ENCODE measurements at regions not wholly inside any gene's neighbourhood (a gene's known extent, or its start where the extent isn't known, plus 50 kb on each side); places are given as distances from the start of the nearest gene placed in this dataset.
"Not testable (repeated sequence)": the region's sequence is repeated elsewhere in the genome, so short reads cannot be mapped to it uniquely, and the experiment has no call there.

DNA sequence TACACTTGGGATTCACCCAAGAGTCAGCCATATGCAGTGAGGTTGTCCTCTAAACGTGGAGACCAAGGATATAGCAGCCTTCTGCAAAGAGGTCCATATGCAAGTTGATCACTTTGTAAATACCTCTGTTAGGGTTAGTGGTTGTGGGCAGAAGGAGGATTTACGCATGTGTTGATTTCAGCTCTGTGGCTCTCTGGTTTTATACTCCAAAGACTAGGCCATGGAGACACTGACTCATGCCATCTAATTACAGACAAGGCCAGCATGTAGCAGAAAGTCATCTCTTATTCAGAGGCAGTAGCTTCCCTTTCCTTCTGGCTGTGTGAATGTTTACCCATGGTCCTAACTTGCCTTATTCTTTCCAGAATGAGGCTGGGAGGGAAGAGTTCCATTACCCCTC lies 140.9 kb upstream of the GOLGA6L4 start:
- DNase-seq (ENCODE audit: low read depth in 2 of 2): not testable (repeated sequence)

DNA sequence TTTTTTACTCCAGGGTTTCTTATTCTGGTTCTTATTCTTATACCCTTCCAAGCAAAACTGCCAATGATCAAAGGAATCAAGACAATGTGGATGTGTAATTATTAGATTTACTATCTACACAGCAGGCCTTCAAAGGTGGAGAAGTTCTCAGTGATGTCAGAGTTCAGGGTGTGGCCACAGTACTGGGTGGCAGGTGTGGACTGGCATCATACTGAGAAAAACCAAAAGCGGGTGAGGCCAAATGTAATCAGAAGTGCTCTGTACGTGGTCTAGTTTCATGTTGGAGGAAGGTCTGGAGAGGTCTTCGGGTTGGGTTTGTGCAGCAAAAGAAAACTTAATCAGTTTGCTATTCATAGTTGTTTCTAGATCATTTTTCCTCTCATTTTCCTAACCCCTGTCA lies 138.5 kb upstream of the GOLGA6L4 start:
- not testable (repeated sequence) for DNase-seq (ENCODE audit: low read depth in 2 of 2)

DNA sequence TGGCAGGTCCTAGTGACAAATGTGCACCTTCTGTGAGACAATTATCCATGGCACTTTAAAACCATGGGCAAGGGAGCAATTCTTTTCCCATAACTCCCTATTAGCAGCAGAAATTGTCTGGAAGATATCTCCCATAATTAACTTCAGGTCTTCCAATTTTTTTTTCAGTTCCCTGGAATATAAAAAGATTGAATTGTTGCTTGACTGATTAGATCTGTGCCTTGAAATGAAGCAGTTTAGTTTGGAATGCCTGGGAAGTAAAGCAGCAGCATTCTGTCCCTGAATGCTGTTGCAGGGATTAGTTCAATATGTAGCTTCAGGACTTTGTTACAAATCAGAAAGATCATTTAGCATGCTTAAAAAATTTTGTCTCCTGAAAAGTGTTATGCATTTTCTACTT lies 137.0 kb upstream of the GOLGA6L4 start:
- no peak for DNase-seq (ENCODE audit: low read depth in 2 of 2)

DNA sequence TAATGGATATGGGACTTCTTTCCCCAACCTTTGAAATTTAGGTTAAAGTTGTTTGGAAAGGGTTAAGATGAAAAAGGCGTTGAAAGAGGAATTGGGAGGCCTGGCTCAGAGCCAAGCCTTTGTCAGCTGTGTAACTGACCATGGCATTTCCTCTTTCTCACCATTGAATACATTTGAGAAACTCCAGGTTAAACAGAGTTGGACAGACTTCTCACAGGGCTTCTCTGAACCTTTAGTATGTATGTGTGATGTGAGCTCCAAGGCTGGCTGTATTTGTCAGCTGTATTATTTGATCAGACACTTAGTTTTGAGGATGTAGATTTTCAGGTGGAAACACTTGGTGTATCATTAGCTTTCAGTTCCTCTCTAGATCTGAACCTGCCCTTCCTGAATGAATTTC lies 136.4 kb upstream of the GOLGA6L4 start:
- no peak for DNase-seq (ENCODE audit: low read depth in 2 of 2)

DNA sequence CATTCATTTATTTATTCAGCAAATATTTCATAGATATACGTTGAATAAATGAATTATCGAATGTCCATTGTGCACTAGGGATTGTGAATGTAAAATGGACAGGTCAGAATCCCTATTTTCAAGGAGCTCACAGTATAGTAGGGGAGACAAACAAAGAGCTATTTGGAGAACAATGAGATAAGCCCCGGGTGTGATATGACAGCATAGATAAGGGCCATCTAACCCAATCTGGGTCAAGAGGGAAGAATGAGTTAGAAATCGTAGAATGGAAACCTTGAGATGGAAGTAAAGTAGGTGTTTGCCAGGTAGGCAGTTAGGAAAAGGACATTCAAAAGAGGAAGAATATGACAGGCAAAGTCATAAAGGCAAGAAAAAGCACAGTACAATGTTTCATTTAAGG lies 132.2 kb upstream of the GOLGA6L4 start:
- DNase-seq (ENCODE audit: low read depth in 2 of 2): no peak

DNA sequence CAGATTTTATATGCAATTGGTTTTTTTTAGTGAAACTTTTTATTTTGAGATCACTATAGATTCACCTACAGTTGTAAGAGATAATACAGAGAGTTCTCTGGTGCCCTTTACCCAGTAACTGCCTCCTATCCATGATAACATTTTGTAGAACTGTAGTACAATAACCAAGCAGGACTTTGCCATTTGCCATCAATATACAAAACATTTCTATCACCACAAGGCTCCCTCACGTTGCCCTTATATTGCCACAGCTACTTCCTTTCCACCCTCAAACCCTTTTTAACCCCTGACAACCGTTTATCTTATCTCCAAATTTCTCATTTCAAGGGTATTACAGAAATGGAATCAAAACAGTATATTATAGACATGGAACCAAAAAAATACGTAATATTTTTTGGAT lies 130.7 kb upstream of the GOLGA6L4 start:
- no peak for DNase-seq (ENCODE audit: low read depth in 2 of 2)

DNA sequence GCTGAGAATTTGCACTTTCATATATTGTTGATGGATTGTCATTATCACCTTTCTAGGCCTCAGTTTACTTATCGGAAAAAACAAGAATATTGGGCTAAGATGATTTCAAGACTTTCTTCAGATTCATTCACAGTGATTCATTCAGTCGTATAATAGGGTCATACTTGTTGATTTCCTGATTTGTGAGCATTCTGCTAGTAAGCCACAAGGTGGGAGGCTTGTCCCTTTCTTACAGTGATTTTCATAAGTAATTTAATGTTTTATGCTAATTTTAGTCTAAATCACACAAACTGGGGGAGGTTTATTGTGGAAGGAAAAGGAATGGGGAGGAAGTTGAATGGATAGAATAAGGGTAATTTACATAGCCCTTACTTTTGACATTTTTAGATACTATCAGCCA lies 126.8 kb upstream of the GOLGA6L4 start:
- DNase-seq (ENCODE audit: low read depth in 2 of 2): no peak

DNA sequence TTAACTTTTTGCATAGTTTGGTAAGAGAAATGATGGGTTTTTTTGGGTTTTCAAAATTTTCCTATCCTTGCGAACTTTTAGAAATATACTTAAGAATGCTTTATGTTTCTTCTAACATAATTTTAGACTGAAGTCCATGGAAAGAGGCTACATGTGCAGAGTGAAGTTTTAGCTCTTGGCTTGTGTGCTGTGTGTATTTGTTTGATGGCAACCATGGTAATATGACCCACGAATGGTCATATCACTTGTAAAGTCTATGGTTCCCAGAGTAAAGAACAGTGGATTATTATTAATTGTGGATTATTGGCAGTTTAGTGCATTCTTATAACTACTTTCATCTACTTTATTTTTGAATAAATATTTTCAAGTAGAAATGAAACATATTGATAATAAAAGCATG lies 124.0 kb upstream of the GOLGA6L4 start:
- DNase-seq (ENCODE audit: low read depth in 2 of 2): no peak

DNA sequence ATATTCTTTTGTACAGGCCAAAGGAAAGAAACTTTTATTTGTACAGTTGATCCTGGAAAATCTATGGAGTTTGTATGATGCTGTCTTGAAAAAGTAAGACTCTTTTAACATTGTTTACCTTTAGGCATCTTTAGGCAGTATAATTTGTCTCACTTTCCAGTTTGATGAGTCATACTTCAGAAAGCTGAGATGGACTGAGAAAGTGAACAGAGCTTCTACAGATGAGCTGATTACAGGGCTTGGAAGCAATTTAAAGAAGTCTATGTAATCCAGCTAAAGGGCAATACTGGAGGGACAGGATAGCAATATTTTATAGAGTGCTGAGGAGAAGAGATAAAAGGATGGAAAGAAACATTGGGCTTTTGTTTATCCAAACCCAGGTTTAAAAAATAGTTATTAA lies 123.5 kb upstream of the GOLGA6L4 start:
- no peak for DNase-seq (ENCODE audit: low read depth in 2 of 2)

DNA sequence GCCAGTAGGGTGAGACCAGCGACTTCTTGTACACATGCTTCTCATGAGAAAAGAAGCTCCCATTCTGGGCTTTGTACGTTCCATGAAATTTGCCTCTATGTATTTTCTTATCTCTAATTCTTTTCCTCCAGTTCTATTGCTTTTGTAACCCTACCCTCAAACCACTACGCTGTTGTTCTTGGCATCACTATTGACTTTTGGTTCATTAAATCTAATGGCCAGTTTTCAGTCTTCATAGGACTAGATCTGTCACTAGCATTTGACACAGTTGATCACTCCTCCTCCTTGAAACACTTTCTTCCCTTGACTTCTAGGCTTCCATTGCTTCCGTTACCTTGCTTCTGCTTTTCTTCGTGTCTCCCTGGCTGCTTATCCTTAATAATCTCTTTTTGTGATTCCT lies 121.7 kb upstream of the GOLGA6L4 start:
- DNase-seq (ENCODE audit: low read depth in 2 of 2): no peak

DNA sequence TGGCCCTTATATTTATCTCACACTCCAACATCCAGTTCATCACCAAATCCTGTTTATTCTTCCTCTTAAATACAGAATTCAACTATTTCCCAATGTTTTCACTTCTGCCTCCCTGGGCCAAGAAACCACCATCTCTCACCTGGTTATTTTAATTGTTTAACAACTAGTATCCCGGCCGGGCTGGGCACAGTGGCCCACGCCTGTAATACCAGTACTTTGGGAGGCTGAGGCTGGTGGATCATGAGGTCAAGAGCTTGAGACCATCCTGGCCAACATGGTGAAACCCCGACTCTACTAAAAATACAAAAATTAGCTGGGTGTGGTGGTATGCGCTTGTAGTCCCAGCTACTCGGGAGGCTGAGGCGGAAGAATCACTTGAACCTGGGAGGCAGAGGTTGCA lies 120.9 kb upstream of the GOLGA6L4 start:
- DNase-seq (ENCODE audit: low read depth in 2 of 2): not testable (repeated sequence)

DNA sequence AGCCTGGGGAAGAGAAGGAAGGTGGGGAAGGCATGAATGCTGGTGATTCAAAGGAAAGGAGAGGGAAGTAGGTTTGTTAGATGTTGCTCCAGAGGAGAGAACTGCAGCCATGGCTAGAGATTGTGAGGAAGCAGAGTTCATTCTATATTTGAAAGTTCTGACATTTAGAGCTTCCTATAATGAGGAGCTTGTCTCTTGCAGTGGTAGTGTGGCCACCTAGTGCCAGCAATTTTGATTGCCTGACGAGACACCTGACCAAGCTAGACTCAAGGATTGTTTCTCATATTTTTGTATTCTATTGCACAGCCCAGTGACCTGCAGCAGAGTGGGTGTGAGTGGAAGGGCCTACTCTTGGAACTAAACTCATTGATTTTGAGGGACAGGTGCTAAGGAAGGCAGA lies 116.2 kb upstream of the GOLGA6L4 start:
- DNase-seq (ENCODE audit: low read depth in 2 of 2): not testable (repeated sequence)

DNA sequence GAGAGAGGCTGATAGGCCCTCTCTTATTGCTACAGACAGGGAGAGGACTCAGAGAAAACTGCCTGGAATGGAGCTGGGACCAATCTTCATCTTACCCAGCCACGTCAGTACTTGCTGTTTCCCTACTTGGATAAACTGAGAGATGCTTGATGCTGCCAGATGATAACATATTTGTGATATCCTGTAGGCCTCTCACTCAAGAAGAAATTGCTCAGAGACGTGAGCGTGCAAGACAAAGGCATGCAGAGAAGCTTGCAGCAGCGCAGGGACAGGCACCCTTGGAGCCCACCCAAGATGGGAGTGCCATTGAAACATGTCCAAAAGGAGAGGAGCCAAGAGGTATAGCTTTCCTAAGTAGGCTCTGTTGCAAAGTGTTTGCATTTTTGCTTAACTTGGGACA lies 114.7 kb upstream of the GOLGA6L4 start:
- not testable (repeated sequence) for DNase-seq (ENCODE audit: low read depth in 2 of 2)

DNA sequence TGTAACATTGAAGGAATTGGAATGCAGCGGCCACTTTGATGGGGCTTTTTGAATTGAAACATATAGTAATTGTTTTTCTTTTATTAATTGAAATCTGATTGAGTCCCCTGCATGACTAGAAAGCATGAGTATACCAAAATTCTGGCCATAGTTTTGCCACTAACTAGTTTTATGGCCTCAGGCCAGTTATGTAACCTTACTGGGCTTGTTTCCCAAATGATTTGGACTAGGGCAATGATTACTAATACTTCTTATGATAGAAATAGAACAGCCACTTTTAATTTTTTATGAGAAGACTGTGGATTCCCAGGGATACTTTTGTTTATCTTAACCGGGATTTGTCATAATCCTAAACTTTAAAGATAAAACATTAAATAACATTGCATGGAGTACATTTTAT lies 106.9 kb upstream of the GOLGA6L4 start:
- DNase-seq (ENCODE audit: low read depth in 2 of 2): not testable (repeated sequence)

DNA sequence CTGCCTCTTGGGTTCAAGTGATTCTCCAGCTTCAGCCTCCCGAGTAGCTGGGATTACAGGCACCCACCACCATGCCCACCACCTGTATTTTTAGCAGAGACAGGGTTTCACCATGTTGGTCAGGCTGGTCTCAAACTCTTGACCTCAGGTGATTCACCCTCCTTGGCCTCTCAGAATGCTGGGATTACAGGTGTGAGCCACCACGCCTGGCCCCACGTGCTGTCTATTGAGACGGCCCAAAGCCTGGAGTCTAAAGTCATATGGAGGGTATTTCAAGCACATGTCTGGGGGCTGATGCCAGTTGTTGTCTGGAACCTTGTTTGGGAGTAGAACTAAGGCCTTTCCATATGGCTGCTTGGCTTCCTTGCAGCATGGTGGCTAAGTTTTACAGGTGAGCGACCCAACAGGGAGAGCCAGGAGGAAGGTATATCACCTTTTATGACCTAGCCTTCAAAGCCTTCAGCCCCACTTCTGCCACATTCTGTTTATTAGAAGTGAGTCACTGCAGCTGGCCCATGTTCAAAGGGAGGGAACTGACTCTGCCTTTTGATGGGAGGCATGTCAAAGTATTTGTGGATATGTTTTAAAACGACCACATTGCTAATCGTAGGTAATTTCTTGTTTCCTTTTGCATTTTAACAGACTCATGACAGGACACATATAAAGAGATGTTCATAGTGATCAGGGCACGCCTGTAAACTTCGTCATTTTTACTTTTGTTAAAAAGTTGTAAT lies 105.3 kb upstream of the GOLGA6L4 start:
- not testable (repeated sequence) for DNase-seq (ENCODE audit: low read depth in 2 of 2)

DNA sequence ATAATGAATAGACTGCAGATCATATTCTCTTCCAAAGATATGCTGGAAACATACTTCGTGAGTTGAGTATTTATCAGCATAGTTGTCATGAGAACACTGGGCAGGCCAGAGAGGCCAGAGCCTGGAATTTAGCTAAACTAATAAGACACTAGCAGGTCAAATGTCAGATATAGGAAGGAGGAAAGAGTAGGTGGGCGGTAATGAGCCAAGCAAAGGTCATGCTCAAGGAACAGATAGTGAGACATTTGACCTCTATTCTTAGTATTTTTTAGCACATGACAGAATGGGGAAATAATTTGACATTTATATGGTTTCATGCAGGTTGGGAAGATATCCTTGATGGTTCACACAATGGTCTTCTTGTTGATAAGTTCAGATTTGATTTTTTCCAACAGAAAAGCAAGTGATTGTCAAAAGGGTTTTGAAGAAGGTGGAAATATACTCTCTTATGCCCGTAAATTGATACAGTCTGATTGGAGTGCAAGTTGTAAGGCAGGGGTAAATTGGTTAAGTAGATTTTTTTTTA lies 99.6 kb upstream of the GOLGA6L4 start:
- not testable (repeated sequence) for DNase-seq (ENCODE audit: low read depth in 2 of 2)

DNA sequence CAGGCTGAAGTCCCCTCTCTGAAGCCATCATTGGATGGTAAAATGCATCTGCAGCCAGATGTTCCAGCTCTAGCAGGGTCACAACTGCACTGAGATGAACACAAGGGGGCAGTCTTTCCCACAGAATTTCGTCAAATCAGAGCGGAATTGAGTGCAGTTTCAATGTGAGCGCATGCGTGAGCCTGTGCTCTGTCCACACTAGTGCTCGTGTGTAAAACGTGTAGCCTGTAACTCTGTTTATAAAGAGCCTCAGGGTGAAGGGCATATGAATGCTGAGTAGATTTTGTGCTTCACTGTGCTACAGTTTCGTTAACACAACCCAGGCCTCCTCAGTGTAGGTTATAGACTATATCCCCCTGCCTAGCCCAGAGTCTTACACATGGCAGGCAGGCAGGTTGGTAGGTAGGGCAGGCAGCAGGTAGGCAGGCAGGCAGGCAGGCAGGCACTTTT lies 92.7 kb upstream of the GOLGA6L4 start:
- DNase-seq (ENCODE audit: low read depth in 2 of 2): peak; percentile 42 to 44

DNA sequence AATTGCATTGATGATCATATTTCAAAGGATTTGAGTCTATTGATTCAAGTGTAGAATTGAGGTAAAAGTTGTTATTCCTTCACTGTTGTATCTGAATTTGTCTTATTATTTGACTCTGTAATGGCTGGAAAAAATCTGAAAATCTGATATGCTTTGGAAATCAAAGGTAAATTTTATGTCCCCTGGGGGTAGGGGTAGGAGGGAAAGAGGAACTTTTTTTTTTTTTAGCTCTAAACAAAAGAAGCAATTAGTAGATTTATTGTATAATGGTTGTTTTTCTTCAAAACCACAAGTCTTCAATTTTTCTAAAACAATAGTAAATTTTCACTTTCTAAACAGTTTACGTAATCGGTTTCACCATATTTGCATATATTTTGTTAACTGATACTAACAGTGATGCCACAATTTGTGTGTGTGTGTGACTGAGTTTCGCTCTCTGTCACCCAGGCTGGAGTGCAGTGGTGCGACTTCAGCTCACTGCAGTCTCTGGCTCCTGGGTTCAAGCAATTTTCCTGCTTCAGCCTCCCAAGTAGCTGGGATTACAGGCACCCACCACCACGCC lies 91.7 kb upstream of the GOLGA6L4 start:
- DNase-seq (ENCODE audit: low read depth in 2 of 2): no peak

DNA sequence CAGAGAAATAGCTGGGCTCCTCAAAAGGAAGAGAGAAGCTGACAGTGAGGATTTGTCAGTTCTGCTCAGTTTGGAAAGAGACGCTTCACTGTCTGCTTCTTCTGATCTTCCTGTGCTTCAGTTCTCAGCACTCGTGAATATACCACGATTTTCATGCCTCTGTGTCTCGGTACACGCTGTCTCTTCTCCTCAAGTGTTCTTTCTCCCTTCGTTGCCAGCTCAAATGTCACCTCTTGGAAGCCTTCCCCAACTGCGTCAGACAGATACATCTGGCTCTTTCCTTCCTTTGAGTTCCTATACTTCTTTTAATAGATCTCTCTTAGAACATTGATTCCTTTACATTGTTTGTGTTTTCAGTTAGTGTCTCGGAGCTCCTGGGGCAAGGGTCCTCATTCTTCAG lies 90.6 kb upstream of the GOLGA6L4 start:
- DNase-seq (ENCODE audit: low read depth in 2 of 2): not testable (repeated sequence)

DNA sequence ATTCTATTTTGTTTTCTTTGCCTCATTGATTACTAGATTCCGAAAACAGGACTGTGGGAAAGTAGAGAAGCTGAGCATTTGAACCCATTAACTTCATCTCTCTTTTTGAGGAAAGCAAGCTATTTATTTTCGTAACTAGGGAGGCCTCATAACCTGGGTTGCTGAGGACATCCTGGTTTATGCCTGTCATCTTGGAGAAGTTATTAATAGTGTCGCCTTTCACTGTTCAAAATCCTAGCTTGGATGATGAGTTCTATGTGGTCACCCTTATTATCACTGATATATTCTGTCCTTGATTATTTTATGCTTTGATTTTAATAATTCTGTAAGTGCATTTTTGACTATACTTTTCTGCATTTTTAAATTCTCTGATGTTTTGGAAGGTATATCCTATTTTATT lies 89.3 kb upstream of the GOLGA6L4 start:
- not testable (repeated sequence) for DNase-seq (ENCODE audit: low read depth in 2 of 2)

DNA sequence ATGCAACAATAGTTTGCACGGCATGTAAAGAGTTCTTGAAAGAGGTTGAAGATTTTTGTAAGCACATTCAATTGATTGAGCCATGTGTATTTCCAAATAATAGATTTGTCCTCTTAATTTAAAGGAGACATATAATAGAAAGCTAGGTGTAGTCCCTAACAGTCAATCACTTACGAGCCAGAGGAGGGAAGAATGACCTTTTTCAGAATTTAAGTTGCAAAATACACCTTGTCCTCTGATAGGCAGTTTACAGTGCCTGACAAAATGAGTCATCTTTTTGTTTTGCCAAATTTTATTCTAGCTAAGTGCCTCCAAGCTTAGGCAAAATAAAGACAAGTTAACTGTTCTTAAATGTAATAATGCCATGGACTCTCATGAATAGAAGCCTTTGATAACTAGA lies 88.3 kb upstream of the GOLGA6L4 start:
- not testable (repeated sequence) for DNase-seq (ENCODE audit: low read depth in 2 of 2)

DNA sequence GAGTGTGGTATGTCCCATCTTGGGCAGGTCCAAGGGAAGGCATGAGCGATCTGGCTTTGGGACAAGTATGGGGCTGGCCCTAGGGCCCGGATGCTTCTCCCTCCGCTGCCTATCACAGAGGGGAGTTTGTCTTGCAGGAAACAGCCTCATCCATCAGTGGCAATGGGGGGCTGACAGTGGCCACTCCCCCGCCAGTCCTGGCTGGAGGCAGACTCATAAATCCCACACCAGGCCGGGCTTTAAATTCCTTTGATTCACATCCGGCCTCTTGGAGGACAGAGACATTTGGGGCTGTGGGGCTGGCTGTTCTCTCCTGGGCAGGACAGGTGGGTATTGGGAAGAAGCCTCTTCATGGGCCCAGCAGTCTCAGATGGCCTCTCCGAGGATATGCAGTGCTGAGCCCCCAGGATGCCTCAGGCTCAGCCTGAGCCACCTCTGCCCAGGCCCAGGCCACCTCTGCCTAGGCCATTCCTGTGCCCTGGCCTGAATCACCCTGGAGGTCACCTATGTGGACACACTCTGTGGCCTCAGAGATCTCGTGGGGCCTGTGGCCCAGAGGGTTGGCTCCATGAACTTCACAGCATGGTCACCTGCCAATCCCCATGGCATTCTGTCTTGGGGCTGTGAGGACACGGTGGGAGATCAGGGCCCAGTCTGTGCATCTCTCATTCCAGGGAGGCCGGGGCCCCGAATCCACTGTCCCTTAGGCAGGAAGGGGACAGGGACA lies 84.2 kb upstream of the GOLGA6L4 start:
- no peak for DNase-seq (ENCODE audit: low read depth in 2 of 2)
